ENCODE measurements at regions not wholly inside any gene's neighbourhood (a gene's known extent, or its start where the extent isn't known, plus 50 kb on each side); places are given as distances from the start of the nearest gene placed in this dataset.
A peak's percentile ranks its signal among the peaks of the same experiment; 100 is the strongest.

DNA sequence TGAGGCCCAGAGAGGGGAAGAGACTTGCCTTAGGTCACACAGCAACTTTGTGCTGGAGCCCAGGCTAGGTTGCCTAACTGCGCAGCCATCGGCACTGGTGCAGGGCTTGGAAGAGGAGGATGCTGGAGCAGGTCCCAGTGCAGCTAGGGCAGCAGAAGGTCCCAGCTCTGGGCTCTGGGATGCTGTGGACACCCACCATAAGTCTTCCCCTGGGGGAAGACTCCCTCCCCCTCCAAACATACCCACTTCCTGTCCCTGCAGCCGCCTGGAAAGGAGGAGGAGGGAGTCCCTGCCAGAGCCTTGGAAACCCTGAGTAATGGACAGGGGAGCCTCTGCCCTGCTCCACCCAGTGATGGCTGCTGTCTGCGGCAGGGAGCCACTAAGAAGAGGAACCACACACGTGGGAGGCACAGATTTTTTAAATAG is 93.6 kb downstream of the NCR2 start:
- peak; percentile 31 to 56 for DNase-seq (ENCODE audit: low read depth in 2 of 2)

DNA sequence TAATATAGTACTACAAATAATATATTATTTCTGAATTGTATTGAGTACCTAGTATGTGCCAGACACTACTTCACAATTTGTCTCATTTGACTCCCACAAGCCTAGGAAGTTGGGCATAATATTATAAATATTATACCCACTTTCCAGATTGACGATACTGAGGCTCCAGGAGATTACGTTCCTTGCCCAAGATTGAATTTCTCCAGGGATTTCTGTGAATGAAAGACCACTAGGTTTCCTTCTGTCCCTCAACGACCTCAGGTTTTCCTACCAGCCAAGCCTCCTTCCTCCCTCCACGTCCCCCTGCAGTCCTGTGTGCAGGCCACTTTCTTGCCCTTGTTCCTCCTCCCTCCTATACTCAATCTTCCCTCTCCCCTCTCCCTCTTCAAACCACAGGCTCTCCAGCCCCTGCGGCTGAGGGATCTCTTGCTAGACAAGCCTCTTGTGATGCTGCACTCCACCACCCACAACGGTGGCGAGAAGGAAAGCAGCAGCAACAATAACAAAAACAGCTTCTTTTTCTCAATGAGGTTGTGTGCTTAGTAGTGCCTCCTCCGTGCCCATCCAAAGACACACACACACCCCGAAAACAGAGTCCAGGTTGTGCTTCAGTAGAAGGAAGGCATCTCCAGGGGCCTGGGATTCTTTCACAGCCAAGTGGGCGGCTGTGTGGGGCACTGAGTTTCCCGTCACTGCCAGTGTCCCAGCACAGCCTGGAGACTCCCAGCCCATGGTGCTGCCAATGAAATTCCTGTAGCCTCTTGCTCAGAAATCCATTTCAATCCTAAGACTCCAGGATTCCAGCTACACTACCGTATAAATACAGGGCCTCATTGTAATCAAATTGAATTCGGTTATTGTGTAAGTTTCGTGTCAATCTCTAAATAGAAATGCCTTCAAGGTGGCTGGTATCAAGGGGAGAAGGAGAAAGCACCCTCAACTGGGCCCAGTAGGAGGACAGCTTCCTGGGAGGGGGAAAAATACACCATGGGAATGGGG is 94.4 kb downstream of the NCR2 start:
- no peak for DNase-seq (ENCODE audit: low read depth in 2 of 2)

DNA sequence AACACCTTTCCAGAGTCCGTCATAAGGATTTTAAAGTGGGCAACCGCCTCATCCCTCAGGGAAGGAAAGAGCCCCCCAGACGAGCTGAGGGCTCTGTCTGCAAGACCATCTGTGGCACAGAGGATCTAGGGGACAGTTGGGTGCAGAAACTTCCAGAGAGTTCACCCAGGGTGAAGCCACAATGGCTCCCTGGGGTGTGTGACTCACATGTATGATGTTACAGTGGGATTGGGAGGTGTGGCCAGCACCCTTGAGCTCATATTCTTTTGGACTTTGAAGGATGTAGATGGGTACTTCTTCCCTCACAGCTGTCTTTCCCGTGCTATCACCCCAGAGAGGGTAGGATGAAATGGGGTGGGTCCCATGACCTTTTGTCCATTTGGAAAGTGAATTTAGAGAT is 95.5 kb downstream of the NCR2 start:
- no peak for DNase-seq (ENCODE audit: low read depth in 2 of 2)

DNA sequence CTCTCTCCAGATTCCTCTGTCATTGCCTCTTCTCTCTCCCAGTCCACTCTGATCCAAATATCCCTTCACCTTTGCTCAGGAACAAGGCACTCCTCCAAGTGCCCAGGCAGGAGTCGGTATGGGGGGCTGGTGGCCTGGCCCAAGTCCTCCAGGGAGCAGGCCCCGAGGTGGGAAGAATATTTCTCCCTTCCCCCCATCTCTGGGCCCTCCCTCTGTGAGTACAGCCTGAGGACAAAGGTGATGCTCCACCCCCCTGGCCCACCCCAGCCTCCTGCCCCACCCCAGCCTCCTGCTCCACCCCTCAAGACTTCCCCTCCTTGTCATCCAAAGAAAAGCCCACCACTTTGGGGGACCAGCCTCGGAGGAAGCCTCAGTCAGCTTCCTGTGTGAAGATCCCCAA is 96.9 kb downstream of the NCR2 start:
- no peak for DNase-seq (ENCODE audit: low read depth in 2 of 2)

DNA sequence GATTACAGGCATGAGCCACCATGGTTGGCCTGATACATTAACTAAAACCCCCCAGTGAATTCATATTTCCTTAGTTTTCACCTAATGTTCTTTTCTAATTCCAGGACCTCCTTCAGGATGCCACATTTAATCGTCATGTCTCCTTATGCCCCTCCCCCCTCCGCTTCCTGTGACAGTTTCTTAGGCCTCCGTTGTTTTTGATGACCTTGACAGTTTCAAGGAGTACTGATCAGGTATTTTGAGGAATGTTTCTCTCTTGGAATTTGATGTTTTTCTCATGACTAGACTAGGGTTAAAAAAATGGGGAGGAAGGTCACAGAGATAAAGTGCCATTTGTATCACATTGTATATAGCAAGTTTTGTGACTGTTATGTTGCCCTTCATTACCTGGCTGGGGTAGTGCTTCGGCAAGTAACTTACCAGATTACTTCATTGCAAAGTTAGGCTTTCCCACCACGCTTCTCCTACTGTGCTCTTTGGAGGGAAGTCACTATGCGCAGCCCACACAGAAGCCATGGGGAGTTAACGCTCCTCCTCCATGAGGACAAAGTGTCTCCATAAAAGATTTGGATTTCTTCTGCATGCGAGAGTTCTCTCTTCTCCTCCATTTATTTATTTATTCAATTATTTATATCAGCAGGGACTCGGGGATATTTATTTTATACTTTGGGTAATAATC is 99.5 kb downstream of the NCR2 start:
- no peak for DNase-seq (ENCODE audit: low read depth in 2 of 2)

DNA sequence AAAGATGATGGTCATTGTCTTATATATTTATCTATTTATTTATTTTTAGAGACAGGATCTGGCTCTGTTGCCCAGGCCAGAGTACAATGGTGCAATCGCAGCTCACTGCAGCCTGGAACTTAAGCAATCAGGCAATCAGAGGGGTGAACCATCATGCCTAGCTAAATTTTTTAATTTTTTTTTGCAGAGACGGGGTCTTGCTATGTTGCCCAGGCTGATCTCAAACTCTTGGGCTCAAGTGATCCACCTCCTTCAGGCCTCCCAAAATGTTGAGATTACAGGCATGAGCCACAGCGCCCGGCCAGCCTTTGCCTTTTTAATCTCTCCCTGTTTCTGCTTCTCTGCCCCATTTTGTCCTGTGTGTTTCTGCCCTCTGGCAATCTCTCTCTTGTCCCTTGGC is 102.2 kb downstream of the NCR2 start:
- no peak for DNase-seq (ENCODE audit: low read depth in 2 of 2)

DNA sequence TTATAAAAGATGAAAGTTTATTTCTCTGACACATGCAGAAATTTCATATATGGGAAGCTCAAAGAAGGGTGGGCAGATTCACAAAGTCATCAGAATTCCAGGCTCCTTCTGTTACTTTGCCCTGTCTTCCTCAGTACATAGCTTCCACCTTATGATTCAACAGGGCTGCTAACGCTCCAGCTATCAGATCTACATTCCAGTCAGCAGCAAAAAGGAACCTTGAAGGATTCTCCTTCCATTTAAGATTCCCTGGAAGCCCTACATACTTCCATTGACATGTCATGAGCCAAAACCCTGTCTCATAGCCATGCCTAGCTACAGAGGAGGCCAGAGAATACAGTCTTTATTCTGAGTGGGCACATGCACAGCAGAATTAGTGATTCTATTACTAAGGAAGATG is 103.3 kb downstream of the NCR2 start:
- DNase-seq (ENCODE audit: low read depth in 2 of 2) = no peak

DNA sequence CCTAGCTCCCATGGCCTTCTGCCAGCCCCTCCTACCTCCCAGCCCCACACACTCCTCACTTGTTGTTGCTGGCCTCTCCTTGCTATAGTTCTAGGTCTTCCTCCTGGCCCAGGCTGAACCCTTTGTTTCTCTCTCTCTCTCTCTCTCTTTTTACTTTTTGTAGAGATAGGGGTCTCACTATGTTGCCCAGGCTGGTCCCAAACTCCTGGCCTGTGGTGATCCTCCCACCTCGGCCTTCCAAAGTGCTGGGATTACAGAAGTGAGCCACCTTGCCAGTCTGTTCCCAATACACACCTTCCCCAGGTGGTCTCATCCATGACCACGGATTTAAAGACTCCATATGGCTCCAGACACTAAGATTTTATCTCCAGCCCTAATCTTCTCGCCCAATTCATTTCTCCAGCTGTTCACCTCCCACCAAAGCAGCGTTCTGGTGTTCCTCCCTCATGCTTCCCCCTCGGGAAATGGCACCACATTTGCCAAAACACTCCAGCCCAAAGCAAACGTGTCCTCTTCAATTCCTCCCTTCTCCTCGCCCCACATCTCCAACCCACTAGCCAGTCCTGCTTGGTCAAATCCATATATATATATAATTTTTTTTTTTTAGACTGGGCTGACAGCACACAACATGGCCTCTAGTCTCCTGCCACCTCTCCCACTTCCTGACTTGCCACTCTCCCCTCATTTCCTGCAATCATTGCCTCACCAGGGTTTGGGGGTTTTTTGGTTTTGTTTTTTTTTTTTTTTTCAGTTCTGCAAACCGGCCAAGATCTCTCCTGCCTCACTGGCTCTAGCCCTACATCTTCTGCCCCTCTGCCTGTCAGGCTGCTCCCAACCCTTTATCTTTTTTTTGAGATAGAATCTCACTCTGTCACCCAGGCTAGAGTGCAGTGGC is 104.4 kb downstream of the NCR2 start:
- no peak for DNase-seq (ENCODE audit: low read depth in 2 of 2)

DNA sequence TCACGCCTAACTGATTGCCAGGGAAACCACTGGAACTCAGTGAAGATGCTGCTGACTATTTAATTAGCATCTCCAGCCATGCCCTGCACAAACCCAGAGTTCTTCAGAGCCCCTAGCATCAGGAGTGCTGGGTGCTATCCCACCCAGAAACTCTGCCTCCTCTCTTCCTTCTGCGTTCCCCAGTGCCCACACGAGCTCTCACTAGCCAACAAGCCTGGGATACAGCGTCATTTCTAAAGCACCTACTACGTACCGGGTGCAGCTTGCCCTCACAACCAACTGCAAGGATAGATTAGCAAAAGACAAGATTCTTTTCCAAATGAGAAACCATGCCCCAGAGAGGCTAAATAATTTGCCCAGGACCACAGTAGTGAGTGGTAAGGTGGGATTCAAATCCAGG is 105.2 kb upstream of the FOXP4 start:
- no peak for DNase-seq (ENCODE audit: low read depth in 2 of 2)

DNA sequence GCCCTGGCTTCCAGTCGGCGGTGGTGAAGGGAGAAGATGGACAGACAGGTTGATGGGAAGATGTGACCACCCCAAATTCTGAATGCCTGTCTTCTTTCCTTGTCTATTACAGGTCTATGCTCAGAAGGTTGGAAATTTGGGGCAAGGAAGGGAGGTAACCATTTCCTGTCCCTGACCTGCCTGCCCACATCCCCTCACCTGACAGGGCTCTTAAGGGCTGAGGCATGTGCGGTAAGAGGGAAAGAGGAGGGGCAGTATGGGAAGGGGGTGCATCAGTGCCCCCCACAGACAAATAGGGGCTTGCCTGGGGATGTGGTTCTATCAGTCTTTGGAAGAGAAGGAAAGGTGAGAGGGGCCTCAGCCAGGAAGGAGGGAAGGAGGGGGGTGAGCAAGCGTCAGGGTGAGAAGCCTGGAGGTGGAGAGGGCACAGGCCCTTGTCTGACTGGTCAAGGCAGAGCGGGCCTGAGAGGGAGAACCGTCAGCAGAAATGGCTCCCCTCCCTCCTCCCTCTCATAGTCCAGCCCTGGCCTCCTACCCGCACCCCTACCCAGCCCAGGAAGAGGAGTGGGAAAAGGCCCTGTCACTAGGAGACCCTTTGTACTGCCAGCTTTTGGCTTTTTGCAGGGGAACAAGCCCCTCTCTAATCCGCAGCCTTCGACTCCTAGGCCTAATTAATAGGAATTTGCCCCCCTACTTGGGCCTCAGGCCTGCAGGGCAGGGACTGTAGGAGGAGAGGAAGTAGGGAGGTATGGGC is 104.4 kb upstream of the FOXP4 start:
- DNase-seq (ENCODE audit: low read depth in 2 of 2) = no peak

DNA sequence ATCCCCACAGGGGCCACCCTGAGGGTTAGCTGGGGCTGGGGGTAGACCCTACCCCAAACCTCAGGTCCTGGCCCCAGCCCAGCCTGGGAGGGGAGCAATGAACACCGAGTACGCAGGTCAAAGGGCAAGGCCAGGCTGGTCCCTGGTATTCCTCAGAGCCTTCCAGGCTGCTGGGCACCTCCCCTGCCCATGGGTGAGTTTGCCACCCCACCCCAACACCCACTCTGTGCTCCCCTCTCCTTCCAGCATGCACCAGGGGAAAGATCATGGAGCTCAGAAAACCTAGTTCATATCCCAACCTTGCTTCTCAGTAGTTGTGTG is 103.9 kb upstream of the FOXP4 start:
- DNase-seq (ENCODE audit: low read depth in 2 of 2) = no peak

DNA sequence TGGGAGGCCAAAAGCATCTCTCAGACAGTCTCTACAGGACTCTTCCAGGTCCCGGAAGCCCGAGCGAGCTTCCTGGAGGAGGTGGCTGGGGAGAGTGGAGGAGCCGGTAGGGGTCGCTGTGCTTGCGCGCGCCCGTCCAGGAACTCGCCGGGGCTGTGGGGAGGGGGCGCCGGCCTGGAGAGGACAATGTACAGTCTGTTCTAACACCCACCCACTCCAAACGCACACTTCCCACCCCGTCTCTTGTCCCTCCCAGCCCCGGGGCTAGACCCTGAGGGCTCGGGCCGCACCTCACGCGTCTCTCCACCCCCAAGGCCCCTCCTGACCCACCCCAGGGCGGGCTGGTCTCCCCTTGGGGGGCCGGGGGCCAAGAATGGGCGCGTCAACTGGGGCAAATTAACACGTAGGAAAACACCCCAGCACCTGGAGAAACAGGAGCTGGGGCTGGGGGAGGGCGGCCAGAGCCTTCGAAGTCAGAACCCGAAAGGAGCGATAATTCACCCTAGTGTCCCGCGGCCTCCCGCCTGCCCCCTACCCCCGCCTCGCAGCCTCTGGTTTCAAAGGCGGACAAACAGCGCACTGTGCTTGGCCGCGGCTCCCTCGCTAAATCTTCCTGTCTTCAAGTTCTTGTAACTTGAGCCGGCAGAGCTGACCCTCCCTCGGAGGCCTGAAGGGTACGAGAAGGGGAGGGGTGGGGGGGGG is 103.2 kb upstream of the FOXP4 start:
- DNase-seq (ENCODE audit: low read depth in 2 of 2) = no peak

DNA sequence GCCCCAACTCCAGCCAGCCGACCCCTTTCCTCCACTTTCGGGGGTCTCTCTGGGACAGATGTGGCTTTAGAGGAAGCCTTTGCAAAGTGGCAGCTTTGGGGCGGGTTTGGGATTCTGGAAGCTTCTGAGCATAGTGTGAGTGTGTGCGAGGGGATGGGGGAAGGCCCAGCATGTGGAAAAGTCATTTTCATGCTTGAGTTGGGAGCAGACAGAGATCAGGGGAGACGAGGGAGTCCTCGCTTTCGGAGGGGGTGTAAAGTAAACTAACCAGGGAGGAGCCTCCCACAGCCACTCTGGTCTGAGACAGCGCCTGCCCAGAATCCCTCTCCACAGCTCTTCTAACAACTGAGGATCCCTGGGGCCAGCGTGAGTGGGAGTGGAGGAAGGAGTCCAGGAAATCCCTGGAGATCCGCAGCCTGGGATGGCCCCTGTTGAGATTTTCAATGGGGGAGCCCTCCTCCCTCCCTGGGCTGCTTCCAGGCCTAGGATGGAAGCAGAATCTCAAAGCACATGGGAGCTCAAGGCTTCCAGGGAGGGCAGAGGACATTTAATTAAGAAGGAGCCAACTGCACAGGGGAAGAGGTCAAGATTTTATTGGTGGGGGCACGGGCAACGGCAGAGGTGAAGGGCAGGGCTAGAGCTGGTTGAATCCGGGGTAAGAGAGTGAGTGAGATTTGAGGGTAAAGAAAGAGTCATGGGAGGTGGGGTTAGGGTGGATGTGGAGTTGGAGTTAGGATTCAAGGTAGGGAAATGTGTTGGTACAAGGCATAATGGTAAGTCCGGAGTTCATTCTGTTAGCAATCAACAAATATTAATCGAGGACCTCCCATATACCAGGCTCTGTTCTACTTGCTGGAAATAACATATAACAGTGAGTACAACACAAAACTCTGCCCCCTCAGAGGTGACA is 102.3 kb upstream of the FOXP4 start:
- no peak for DNase-seq (ENCODE audit: low read depth in 2 of 2)

DNA sequence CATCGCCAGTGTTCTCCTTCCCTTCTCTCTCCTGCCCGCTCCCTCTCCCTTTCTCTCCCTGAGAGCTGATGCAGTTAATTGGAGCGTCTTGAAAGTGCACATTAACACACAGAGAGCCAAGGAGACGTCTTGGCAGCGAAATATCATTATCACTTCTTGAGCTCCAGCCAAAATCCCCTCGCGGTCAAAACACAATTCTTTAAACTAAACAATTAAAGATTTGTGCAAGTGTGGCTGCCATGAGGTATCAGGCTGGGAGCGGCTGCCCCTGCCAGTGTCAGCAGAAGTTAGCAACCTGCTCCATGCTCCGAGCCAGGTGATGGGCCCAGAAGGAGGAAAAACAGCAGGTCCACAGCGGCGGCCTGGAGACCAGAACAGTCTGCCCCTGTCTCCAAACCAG is 100.9 kb upstream of the FOXP4 start:
- DNase-seq (ENCODE audit: low read depth in 2 of 2) = no peak

DNA sequence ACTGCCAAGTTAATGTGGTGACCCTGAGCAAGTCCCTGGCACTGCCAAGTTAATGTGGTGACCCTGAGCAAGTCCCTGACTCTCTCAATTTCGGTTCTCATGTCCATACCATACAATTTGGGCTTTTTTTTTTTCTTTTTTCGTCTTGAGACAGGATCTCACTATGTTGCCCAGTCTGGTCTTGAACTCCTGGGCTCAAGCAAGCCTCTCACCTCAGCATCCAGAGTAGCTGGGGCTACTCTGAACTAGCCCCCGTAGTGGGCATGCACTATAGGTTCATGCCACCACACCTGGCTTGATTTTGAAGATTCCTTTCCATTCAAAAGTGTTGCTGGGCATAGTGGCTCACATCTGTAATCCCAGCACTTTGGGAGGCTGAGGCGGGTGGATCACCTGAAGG is 100.0 kb upstream of the FOXP4 start:
- DNase-seq (ENCODE audit: low read depth in 2 of 2) = no peak

DNA sequence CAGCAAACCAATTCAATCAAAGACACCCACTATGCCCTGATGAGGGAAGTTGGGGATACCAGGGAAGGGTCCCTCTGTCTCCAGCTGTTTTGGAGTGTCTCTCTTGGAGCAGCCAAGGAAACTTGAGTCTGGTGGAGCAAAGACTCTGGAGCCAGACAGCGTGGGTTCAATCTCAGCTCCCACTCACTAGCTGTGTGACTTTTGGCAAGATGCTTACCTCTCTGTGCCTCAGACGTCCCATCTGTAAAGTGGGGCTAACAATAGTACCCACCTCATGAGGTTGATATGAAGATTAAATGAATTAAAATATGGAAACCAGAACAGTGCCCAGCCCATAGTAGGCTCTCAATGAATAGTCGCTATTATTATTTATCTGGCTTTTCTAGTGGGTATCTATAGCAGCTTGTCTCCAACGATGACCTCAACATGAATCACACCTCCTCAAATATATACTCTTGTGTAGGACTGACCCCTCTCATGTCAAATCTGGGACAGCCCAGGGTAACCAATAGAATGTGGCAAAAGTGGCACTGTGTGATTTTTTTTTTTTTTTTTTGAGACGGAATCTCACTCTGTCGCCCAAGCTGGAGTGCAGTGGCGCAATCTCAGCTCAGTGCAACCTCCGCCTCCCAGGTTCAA is 99.2 kb upstream of the FOXP4 start:
- DNase-seq (ENCODE audit: low read depth in 2 of 2) = no peak

DNA sequence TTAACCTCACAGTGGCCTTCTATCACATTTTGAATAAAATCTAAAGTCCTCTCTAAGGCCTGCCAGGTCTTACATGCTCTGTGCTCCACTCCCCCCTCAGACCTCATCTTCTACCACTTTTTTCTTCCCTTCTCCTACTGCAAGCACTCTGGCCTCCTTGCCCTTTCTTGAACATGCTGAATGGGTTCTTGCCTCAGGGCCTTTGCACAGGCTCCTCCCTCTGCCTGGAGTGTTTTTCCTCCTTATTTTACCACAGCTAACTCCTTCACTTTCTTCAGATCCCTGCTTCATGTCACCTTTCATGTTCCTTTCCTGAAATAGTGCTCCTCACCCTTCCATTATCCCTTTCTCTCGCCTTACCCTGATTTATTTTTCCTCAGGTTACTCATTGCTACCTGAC is 97.9 kb upstream of the FOXP4 start:
- DNase-seq (ENCODE audit: low read depth in 2 of 2) = no peak

DNA sequence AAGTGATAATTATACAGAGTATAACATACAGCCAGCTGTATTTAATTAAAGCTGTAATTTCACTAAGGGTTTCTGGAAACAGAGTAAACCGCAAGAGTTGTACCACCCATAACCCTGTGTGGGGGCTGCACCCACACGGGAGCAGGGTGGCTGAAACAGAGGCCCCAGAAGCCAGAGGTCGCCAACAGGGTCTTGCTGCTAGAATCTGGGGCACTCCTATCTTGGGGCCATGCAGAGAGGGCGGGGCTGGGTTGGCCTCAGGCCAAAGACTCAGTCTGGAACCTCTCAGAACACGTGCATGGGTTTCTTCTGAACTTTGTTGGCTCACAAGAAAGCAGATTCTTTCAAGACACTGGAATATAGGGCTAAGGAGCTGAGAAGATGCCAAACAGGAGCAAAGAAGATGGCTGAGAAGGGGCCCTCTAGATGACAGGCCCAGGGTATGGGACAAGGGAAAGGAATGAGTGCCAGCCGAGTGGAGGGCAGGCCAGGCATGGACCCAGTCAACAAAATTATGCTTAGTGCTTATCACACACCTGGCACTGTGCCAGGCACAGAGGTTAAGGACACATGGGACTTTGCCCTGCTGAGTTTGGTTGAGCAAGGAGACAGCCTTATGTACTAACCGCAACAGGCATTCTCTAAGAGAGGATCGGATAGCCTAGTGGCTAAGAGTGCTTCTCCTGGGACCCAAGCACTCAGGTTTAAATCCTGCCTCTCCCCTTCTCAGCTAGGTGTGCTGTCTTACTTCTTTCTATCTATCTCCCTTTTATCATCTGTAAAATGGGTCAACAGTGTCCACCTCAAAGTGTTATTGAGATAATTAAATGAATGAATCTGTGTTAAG is 96.6 kb upstream of the FOXP4 start:
- DNase-seq (ENCODE audit: low read depth in 2 of 2) = no peak
